WTC11 (cell line): ENCODE measurements at regions not wholly inside any gene's neighbourhood (a gene's known extent, or its start where the extent isn't known, plus 50 kb on each side); places are given as distances from the start of the nearest gene placed in this dataset.

Source experiments
- CTCF ChIP-seq: fragments of 200-600 bp; IDR thresholded peaks from 2 replicates; pipeline ENCODE4 v1.8.0; 2022; ENCODE audit warnings: antibody characterized with exemption
- EMX1 ChIP-seq: fragments of 250-450 bp; sonication (Bioruptor Pico); IDR thresholded peaks from 2 replicates; pipeline ENCODE4 v1.8.0; 2021; ENCODE audit warnings: mild to moderate bottlenecking
- FOXJ3 ChIP-seq: sonication (generic); formaldehyde crosslinking; IDR thresholded peaks from 2 replicates; pipeline ENCODE4 v1.9.0; 2021; ENCODE audit warnings: missing genetic modification reagents, mild to moderate bottlenecking, borderline replicate concordance
- FOXK1 ChIP-seq: sonication (generic); formaldehyde crosslinking; IDR thresholded peaks from 2 replicates; pipeline ENCODE4 v1.8.0; 2022; ENCODE audit warnings: mild to moderate bottlenecking, moderate library complexity, missing genetic modification reagents
- KAT7 ChIP-seq: sonication (generic); formaldehyde crosslinking; IDR thresholded peaks from 2 replicates; pipeline ENCODE4 v1.8.1; 2023; ENCODE audit warnings: missing genetic modification reagents, mild to moderate bottlenecking, borderline replicate concordance
- MAX ChIP-seq: sonication (generic); formaldehyde crosslinking; IDR thresholded peaks from 2 replicates; pipeline ENCODE4 v1.8.0; 2022; ENCODE audit warnings: mild to moderate bottlenecking, missing genetic modification reagents
- PRDM15 ChIP-seq: sonication (generic); formaldehyde crosslinking; IDR thresholded peaks from 2 replicates; pipeline ENCODE4 v1.8.0; 2022; ENCODE audit warnings: missing genetic modification reagents
- USF1 ChIP-seq: sonication (generic); formaldehyde crosslinking; IDR thresholded peaks from 2 replicates; pipeline ENCODE4 v1.8.0; 2022; ENCODE audit warnings: mild to moderate bottlenecking, missing genetic modification reagents
- ZNF138 ChIP-seq: sonication (generic); formaldehyde crosslinking; conservative IDR thresholded peaks from 2 replicates; pipeline ENCODE4 v1.8.1; 2022; ENCODE audit warnings: mild to moderate bottlenecking, moderate library complexity, missing genetic modification reagents
- ZNF425 ChIP-seq: fragments of 250-450 bp; sonication (Bioruptor Pico); conservative IDR thresholded peaks from 2 replicates; pipeline ENCODE4 v1.9.0; 2021; ENCODE audit warnings: mild to moderate bottlenecking
- TF ChIP-seq, protein P1 (sequence below): sonication (generic); formaldehyde crosslinking; IDR thresholded peaks from 2 replicates; pipeline ENCODE4 v1.8.1; 2022; ENCODE audit warnings: low read depth, missing genetic modification reagents, borderline replicate concordance
- TF ChIP-seq, protein P2 (sequence below): fragments of 250-450 bp; sonication (Bioruptor Pico); IDR thresholded peaks from 2 replicates; pipeline ENCODE4 v1.9.0; 2021; ENCODE audit warnings: mild to moderate bottlenecking

GRCh38 chrX:37912777-37913176, 65.4 kb upstream of the DYNLT3 start:
- TF ChIP-seq KAT7 (CRISPR knock-in tag) (no peak), CTCF (no peak), PRDM15 (no peak), USF1 (CRISPR knock-in tag) (no peak), FOXJ3 (CRISPR knock-in tag) (no peak), EMX1 (no peak), ZNF425 (CRISPR knock-in tag) (no peak), FOXK1 (CRISPR knock-in tag) (no peak), MAX (CRISPR knock-in tag) (no peak), ZNF138 (no peak)
- TF ChIP-seq, protein P1, sequence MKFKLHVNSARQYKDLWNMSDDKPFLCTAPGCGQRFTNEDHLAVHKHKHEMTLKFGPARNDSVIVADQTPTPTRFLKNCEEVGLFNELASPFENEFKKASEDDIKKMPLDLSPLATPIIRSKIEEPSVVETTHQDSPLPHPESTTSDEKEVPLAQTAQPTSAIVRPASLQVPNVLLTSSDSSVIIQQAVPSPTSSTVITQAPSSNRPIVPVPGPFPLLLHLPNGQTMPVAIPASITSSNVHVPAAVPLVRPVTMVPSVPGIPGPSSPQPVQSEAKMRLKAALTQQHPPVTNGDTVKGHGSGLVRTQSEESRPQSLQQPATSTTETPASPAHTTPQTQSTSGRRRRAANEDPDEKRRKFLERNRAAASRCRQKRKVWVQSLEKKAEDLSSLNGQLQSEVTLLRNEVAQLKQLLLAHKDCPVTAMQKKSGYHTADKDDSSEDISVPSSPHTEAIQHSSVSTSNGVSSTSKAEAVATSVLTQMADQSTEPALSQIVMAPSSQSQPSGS: no peak
- TF ChIP-seq, protein P2, sequence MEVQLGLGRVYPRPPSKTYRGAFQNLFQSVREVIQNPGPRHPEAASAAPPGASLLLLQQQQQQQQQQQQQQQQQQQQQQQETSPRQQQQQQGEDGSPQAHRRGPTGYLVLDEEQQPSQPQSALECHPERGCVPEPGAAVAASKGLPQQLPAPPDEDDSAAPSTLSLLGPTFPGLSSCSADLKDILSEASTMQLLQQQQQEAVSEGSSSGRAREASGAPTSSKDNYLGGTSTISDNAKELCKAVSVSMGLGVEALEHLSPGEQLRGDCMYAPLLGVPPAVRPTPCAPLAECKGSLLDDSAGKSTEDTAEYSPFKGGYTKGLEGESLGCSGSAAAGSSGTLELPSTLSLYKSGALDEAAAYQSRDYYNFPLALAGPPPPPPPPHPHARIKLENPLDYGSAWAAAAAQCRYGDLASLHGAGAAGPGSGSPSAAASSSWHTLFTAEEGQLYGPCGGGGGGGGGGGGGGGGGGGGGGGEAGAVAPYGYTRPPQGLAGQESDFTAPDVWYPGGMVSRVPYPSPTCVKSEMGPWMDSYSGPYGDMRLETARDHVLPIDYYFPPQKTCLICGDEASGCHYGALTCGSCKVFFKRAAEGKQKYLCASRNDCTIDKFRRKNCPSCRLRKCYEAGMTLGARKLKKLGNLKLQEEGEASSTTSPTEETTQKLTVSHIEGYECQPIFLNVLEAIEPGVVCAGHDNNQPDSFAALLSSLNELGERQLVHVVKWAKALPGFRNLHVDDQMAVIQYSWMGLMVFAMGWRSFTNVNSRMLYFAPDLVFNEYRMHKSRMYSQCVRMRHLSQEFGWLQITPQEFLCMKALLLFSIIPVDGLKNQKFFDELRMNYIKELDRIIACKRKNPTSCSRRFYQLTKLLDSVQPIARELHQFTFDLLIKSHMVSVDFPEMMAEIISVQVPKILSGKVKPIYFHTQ (CRISPR knock-in tag): no peak
